ENCODE measurements at regions not wholly inside any gene's neighbourhood (a gene's known extent, or its start where the extent isn't known, plus 50 kb on each side); places are given as distances from the start of the nearest gene placed in this dataset.

DNA sequence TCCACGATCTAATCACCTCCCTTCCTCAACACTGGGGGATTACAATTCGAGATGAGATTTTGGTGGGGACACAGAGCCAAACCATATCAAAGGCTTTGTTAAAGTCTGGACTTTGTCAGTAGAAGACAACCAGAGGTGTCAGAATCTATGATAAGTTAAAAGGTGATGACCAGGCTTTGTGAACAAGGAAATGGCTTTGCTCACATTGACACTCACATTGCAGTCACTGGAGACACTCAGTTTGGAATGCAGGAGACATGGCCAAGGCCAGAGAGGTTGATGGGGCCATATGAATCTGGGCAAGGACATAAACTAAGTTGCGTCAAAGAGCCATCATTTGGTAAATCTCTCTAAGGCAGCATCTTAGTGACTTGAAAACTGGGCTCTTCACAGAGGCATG lies 678.2 kb upstream of the FSHR start:
- TF ChIP-seq USF2 (IDR thresholded peaks at IDR 0.05; ENCODE audit: borderline replicate concordance, low read depth, low read length) (no peak), FOSL2 (IDR thresholded peaks at IDR 0.05; ENCODE audit: borderline replicate concordance, low read depth) (no peak), USF1 (IDR thresholded peaks at IDR 0.05; ENCODE audit: borderline replicate concordance, low read depth) (no peak), RCOR1 (IDR thresholded peaks at IDR 0.05; ENCODE audit: low read length) (no peak), POLR2AphosphoS5 (IDR thresholded peaks at IDR 0.05; ENCODE audit: low read depth, low read length) (no peak), EP300 (IDR thresholded peaks at IDR 0.05; ENCODE audit: borderline replicate concordance in 1 of 2, low read depth in 1 of 2, low read length in 1 of 2) (no peak), GABPA (IDR thresholded peaks at IDR 0.05; ENCODE audit: low read depth) (no peak)
- TF ChIP-seq, protein P1, sequence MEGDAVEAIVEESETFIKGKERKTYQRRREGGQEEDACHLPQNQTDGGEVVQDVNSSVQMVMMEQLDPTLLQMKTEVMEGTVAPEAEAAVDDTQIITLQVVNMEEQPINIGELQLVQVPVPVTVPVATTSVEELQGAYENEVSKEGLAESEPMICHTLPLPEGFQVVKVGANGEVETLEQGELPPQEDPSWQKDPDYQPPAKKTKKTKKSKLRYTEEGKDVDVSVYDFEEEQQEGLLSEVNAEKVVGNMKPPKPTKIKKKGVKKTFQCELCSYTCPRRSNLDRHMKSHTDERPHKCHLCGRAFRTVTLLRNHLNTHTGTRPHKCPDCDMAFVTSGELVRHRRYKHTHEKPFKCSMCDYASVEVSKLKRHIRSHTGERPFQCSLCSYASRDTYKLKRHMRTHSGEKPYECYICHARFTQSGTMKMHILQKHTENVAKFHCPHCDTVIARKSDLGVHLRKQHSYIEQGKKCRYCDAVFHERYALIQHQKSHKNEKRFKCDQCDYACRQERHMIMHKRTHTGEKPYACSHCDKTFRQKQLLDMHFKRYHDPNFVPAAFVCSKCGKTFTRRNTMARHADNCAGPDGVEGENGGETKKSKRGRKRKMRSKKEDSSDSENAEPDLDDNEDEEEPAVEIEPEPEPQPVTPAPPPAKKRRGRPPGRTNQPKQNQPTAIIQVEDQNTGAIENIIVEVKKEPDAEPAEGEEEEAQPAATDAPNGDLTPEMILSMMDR (IDR thresholded peaks at IDR 0.05) = no peak

Data from SK-N-SH (cell line).